Breast epithelium (tissue), 4 donors: ENCODE measurements at regions not wholly inside any gene's neighbourhood (a gene's known extent, or its start where the extent isn't known, plus 50 kb on each side); places are given as distances from the start of the nearest gene placed in this dataset.

ENCODE experiments used
- DNase-seq, 2 donors: peaks; one replicate each; pipeline ENCODE4 v3.0.0-alpha.2; 2019; ENCODE audit warnings: low spot score in 2 of 2
- H3K27ac ChIP-seq, 2 donors: fragments of 200-600 bp; sonication (generic) in 1 of 2; one replicate each; pipeline ENCODE4 v1.5.1; 2016 to 2019; ENCODE audit warnings: mild to moderate bottlenecking in 1 of 2
- H3K27me3 ChIP-seq, 2 donors: fragments of 200-600 bp; sonication (generic) in 1 of 2; one replicate each; pipeline versions ENCODE4 v1.5.1 to v1.6.0; 2017 to 2019; ENCODE audit warnings: control low read depth in 1 of 2, mild to moderate bottlenecking in 1 of 2
- H3K36me3 ChIP-seq: fragments of 200-600 bp; one replicate; pipeline ENCODE4 v1.5.1; 2019
- H3K4me1 ChIP-seq, 2 donors: fragments of 200-600 bp; sonication (generic); one replicate each; pipeline ENCODE4 v1.5.1; 2016 to 2019; ENCODE audit warnings: control low read depth in 1 of 2
- H3K4me3 ChIP-seq, 3 donors: fragments of 200-600 bp; sonication (generic); 1 replicate in 2 of 3; 2 replicates in 1 of 3; pipeline ENCODE4 v1.5.1; 2016 to 2019; ENCODE audit warnings: mild to moderate bottlenecking in 3 of 3, moderate library complexity in 2 of 3
- H3K9me3 ChIP-seq, 2 donors: fragments of 200-600 bp; sonication (generic) in 1 of 2; one replicate each; pipeline ENCODE4 v1.5.1; 2016 to 2019; ENCODE audit warnings: control low read depth in 1 of 2
- CTCF ChIP-seq, 3 donors: fragments of 450-650 bp; IDR thresholded peaks; one replicate each; pipeline ENCODE4 v1.5.1; 2016 to 2017; ENCODE audit warnings: antibody characterized with exemption in 3 of 3, mild to moderate bottlenecking in 3 of 3, moderate library complexity in 3 of 3
- POLR2A ChIP-seq: fragments of 450-650 bp; IDR thresholded peaks from one replicate; pipeline ENCODE4 v1.6.1; 2016; ENCODE audit warnings: antibody characterized with exemption, mild to moderate bottlenecking, moderate library complexity
- POLR2AphosphoS5 ChIP-seq, 3 donors: sonication (generic); formaldehyde crosslinking; IDR thresholded peaks; one replicate each; pipeline ENCODE4 v1.6.1; 2017; ENCODE audit warnings: antibody characterized with exemption in 3 of 3
- intact Hi-C: fragments of 100-400 bp; cut with DNase I; formaldehyde crosslinking; loops from one replicate; pipeline ENCODE4 v1.15.1; 2023; ENCODE audit warnings: low total_unique reads

DNA sequence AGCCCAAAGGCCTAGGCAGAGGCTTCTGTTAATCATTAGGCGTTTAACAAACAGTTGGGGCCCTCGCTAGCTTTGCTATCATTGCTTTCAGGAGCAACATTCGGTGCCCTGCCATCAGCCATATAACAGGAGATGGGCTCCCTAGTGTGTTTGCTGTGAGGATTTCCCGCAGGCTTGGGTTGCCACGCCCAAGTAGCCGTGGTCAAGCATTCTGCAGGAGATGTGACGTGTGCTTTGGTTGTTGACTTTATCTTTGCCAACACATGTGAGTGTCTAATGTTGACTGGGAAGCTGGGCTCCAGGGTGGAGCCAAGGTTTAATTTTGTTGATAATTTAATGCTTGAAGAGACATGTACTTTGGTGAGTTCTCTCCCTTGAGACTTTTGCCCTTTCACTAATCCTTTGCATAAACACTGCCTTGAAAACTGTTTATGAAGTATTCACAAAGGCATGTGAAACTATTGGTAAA, 184.6 kb upstream of the KIT start:
- H3K27ac ChIP-seq = no peak overlapping the region
- no peaks in the 10 kb centered on the region for H3K27me3 ChIP-seq
- intact Hi-C loops = no loop called here
- no peak overlapping the region for H3K4me3 ChIP-seq
- H3K9me3 ChIP-seq = peaks cover 0 to 1% of the 10 kb centered on the region in 2 donors
- no peaks in the 10 kb centered on the region for H3K4me1 ChIP-seq
- TF ChIP-seq POLR2AphosphoS5 (IDR thresholded peaks at IDR 0.05) = no peak
- no peak for TF ChIP-seq POLR2A
- TF ChIP-seq CTCF (IDR thresholded peaks at IDR 0.05) = no peak
- H3K36me3 ChIP-seq = no peaks in the 10 kb centered on the region
- no peak for DNase-seq

GRCh38 chr4:54473798-54474197, 184.0 kb upstream of the KIT start:
- DNase-seq = no peak
- TF ChIP-seq POLR2A (no peak), CTCF (IDR thresholded peaks at IDR 0.05) (no peak)
- Histone ChIP-seq H3K9me3 (no peaks in the 10 kb centered on the region), H3K4me1 (no peaks in the 10 kb centered on the region), H3K4me3 (no peak overlapping the region), H3K36me3 (no peaks in the 10 kb centered on the region), H3K27me3 (no peaks in the 10 kb centered on the region), H3K27ac (no peak overlapping the region)
- intact Hi-C loops = no loop called here

DNA sequence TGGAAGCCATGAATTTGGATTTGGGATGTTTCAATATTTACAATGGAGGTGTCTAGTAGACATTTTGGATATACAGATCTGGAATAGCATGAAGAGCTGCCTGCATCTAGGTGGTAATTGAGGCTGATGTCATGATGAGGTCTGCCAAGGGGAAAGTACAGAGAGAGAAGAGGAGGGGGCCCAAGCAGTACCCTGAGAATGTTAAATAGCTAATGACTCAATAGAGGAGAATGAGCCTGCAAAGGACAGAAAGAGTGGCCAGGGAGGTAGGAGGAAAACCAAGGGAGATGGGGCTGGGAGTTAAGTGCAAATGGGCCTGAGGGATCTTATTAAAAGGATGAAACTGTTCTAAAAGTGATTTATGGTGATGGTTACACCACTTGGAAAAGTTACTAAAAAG, 182.2 kb upstream of the KIT start:
- Histone ChIP-seq H3K27me3 (no peaks in the 10 kb centered on the region), H3K4me3 (no peak overlapping the region), H3K4me1 (no peaks in the 10 kb centered on the region), H3K9me3 (no peaks in the 10 kb centered on the region), H3K27ac (no peak overlapping the region), H3K36me3 (no peaks in the 10 kb centered on the region)
- TF ChIP-seq CTCF (IDR thresholded peaks at IDR 0.05) = no peak
- no peak for TF ChIP-seq POLR2A
- TF ChIP-seq POLR2AphosphoS5 (IDR thresholded peaks at IDR 0.05) = no peak
- intact Hi-C loops = no loop called here
- DNase-seq = no peak

DNA sequence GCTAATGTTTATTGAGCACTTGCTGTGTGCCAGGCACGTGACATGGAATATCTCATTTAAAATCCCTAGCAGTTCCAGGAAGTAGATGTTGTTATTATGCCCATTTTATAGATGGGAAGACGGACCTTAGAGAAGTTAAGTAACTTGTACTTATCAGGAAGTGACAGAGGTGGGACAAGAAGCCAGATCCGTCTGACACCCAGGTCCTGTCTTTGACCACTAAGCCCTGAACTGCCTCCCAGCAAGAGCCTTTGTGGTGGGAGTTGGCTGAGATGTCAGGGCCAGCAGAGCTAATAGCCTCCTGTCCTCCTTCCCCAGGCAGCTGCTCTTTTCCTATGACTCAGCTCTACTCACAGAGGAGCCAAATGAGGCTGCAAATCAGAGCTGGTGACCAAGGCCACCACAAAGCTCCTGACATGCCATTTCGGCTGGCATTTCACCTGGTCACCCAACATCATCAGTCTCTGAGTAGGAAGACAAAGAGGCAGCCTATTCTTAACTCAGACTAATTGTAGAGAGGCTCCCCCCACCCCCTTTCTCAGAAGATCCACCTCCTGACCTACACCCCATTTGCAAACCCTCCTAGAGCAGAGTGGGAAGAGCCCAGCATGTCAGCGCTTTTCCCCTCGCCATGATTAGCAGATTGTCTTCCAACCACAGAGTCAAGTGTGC, 175.1 kb upstream of the KIT start:
- Histone ChIP-seq H3K27me3 (no peaks in the 10 kb centered on the region), H3K27ac (no peak overlapping the region), H3K4me1 (no peaks in the 10 kb centered on the region), H3K9me3 (no peaks in the 10 kb centered on the region), H3K4me3 (no peak overlapping the region), H3K36me3 (no peaks in the 10 kb centered on the region)
- intact Hi-C loops = no loop called here
- DNase-seq = no peak
- no peak for TF ChIP-seq POLR2AphosphoS5 (IDR thresholded peaks at IDR 0.05)
- TF ChIP-seq POLR2A = no peak
- TF ChIP-seq CTCF (IDR thresholded peaks at IDR 0.05) = no peak

DNA sequence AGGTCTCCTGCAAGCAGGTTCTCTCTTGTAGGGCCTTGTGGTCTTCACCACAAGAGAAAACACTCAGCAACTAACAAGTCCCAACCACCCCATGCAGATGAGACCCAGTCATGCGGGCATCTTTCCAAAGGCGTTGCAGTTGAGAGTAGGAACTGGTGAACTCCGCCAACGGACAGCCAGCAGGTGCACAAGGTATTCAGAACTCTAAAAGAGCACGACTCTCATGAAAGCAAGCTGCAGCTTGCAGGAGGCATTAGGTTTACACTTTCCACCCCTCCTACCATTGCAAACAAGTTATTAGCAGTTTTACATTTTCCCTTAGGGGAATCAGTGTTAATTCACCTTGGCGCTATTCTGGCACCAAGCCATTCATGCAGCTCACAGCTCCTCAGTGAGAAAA, 173.4 kb upstream of the KIT start:
- DNase-seq = no peak
- no peaks in the 10 kb centered on the region for H3K36me3 ChIP-seq
- intact Hi-C loops = no loop called here

More for the DNA sequence above, 173.4 kb upstream of the KIT start:
- Histone ChIP-seq H3K27me3 (no peaks in the 10 kb centered on the region), H3K9me3 (no peaks in the 10 kb centered on the region), H3K4me3 (no peak overlapping the region), H3K27ac (no peak overlapping the region), H3K4me1 (no peaks in the 10 kb centered on the region)
- TF ChIP-seq POLR2AphosphoS5 (IDR thresholded peaks at IDR 0.05) (no peak), POLR2A (no peak), CTCF (IDR thresholded peaks at IDR 0.05) (no peak)
